ENCODE measurements at regions not wholly inside any gene's neighbourhood (a gene's known extent, or its start where the extent isn't known, plus 50 kb on each side); places are given as distances from the start of the nearest gene placed in this dataset.
"Not testable (repeated sequence)": the region's sequence is repeated elsewhere in the genome, so short reads cannot be mapped to it uniquely, and the experiment has no call there.

DNA sequence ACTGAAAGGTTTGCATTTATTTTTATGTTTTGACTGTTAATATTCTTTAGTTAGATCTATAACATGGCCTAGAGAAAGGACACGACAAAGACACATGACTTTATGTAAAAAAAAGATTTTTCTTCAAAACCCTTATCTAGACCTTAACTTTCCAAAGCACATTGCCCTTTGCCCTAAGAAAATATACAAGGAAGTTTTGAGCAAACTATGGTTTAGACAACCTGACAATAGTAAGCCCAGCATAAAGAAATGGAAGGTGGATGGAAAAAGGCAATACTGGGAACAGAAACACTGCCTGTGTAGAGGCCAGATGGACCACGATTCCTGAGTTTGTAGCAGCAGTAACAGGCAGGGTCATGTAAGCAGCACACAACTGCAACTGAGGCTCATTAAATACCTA lies 724.0 kb downstream of the GALC start:
- no peaks in the 10 kb centered on the region; the same call in 1 of the 2 replicates for H3K9me3 ChIP-seq (ENCODE audit: control insufficient read depth, insufficient read depth, low read length)
- no peaks in the 10 kb centered on the region for H3K4me1 ChIP-seq (ENCODE audit: insufficient read depth, low read length)
- H3K9ac ChIP-seq (ENCODE audit: low read depth, low read length), result no peak overlapping the region
- H3K36me3 ChIP-seq (ENCODE audit: insufficient read depth, low read length), result no peaks in the 10 kb centered on the region

DNA sequence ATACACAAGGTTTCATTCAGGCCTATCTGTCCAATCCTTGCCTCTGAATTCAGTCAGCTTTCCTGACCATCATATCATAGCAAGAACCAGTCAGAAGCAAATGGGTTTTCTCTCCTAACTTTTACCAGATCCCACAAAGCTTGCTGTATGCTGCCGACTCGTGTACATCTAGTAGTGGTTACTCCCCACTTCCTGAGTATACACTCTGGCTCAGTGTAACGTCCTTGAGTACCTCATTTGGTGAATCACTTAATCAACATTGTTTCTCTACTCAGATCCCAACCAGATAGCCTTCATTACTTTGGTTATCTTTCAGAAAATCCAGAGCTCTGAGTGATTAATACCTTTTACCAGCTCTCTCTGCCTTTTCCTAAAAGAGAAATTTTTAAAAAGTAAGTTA lies 728.2 kb downstream of the GALC start:
- H3K36me3 ChIP-seq (ENCODE audit: insufficient read depth, low read length), result no peaks in the 10 kb centered on the region
- no peaks in the 10 kb centered on the region for H3K4me1 ChIP-seq (ENCODE audit: insufficient read depth, low read length)
- H3K9ac ChIP-seq (ENCODE audit: low read depth, low read length), result no peak overlapping the region
- H3K9me3 ChIP-seq (ENCODE audit: control insufficient read depth, insufficient read depth, low read length), result no peaks in the 10 kb centered on the region

DNA sequence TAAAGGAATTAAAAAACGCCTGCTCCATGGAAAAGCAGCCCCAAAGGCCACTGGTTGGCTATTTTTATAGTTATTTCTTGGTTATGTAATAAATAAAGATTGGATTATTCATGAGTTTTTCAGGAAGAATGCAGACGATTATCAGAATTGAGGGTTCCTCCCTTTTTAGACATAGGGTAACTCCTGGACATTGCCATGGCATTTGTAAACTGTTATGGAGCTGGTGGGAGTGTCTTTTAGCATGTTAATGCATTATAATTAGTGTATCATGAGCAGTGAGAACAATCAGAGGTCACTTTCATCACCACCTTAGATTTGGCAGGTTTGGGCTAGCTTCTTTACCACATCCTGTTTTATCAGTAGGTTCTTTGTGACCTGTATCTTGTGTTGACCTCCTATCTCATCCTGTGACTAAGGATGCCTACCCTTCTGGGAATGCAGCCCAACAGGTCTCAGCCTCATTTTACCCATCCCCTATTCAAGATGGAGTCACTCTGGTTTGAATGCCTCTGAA lies 728.7 kb downstream of the GALC start:
- no peaks in the 10 kb centered on the region for H3K9me3 ChIP-seq (ENCODE audit: control insufficient read depth, insufficient read depth, low read length)
- no peaks in the 10 kb centered on the region for H3K4me1 ChIP-seq (ENCODE audit: insufficient read depth, low read length)
- H3K36me3 ChIP-seq (ENCODE audit: insufficient read depth, low read length), result no peaks in the 10 kb centered on the region
- no peak overlapping the region for H3K9ac ChIP-seq (ENCODE audit: low read depth, low read length)

DNA sequence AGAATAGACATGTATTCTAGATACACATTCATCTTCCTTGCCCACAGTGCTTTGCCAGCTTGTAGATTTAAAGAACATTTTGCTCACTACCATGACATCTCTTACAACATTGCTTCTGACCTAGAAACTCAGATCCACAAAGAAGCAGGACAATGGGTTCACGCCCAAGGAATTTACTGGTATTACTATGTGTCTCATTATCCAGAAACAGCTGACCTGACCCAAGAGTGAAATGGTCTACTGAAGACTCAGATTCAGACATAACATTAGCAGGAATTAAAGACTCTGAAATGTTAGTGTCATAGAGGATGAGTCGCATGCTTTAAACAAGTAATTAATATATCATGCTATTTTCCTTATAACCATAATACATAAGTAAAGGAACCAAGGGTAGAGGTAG lies 731.4 kb downstream of the GALC start:
- Histone ChIP-seq H3K9ac (ENCODE audit: low read depth, low read length) (no peak overlapping the region), H3K36me3 (ENCODE audit: insufficient read depth, low read length) (no peaks in the 10 kb centered on the region), H3K9me3 (ENCODE audit: control insufficient read depth, insufficient read depth, low read length) (peaks cover 5% of the 10 kb centered on the region; the same call in 1 of the 2 replicates), H3K4me1 (ENCODE audit: insufficient read depth, low read length) (no peaks in the 10 kb centered on the region)

- no peak overlapping the region for H3K9ac ChIP-seq (ENCODE audit: low read depth, low read length)
- H3K9me3 ChIP-seq (ENCODE audit: control insufficient read depth, insufficient read depth, low read length), result peaks cover 5% of the 10 kb centered on the region; the same call in 1 of the 2 replicates
- H3K36me3 ChIP-seq (ENCODE audit: insufficient read depth, low read length), result no peaks in the 10 kb centered on the region
- H3K4me1 ChIP-seq (ENCODE audit: insufficient read depth, low read length), result no peaks in the 10 kb centered on the region
Observed at GRCh38 chr14:87260460-87260859, 732.5 kb downstream of the GALC start.

DNA sequence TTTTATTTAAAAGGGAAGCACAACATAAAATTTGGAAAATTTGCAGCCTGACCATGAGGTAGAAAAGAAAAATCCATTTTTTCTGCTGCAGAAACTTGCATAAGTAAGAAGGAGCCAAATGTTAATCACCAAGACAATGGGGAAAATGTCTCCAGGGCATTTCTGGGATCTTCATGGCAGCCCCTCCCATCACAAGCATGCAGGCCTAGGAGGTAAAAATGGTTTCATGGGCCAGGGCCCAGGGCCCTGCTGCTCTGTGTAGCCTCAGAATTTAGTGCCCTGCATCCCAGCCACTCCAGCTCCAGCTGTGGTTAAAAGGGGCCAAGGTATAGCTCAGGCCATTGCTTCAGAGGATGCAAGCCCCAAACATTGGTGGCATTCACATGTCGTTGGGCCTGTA lies 735.6 kb downstream of the GALC start:
- peaks cover 5% of the 10 kb centered on the region; the same call in 1 of the 2 replicates for H3K9me3 ChIP-seq (ENCODE audit: control insufficient read depth, insufficient read depth, low read length)
- peaks cover 13% of the 10 kb centered on the region; the same call in 1 of the 2 replicates for H3K4me1 ChIP-seq (ENCODE audit: insufficient read depth, low read length)
- H3K36me3 ChIP-seq (ENCODE audit: insufficient read depth, low read length), result no peaks in the 10 kb centered on the region
- H3K9ac ChIP-seq (ENCODE audit: low read depth, low read length), result no peak overlapping the region

- H3K36me3 ChIP-seq (ENCODE audit: insufficient read depth, low read length), result no peaks in the 10 kb centered on the region
- peaks cover 13% of the 10 kb centered on the region; the same call in 1 of the 2 replicates for H3K4me1 ChIP-seq (ENCODE audit: insufficient read depth, low read length)
- peaks cover 5% of the 10 kb centered on the region; the same call in 1 of the 2 replicates for H3K9me3 ChIP-seq (ENCODE audit: control insufficient read depth, insufficient read depth, low read length)
- no peak overlapping the region for H3K9ac ChIP-seq (ENCODE audit: low read depth, low read length)
Observed at GRCh38 chr14:87255058-87255457, 737.9 kb downstream of the GALC start.

DNA sequence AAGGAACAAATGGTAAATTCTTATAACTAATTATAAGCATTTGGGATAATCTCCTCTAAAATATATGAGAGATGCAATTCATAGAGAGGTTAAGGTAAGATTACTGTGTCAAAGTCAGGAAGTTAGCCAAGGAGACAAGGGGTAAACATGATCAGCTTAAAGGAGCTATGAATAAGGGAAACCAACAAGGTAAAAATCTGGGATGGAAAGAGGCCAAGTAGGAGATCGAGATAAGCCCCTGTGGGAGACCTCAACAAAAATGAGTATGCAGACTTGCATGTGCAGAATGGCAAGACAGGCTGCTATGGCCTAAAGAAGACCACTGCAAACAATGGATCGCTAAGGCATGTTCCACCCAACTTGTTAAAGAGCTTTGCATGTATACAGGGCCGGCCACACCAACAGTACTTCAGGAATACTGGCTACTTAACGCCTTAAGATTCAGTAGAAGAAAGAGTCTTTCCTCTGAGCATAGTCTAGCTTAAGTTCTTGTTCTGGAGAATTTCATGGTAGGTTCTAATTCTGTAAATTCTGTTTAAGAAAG lies 738.6 kb downstream of the GALC start:
- H3K36me3 ChIP-seq (ENCODE audit: insufficient read depth, low read length), result no peaks in the 10 kb centered on the region
- H3K4me1 ChIP-seq (ENCODE audit: insufficient read depth, low read length), result peaks cover 13% of the 10 kb centered on the region; the same call in 1 of the 2 replicates
- peaks cover 5% of the 10 kb centered on the region; the same call in 1 of the 2 replicates for H3K9me3 ChIP-seq (ENCODE audit: control insufficient read depth, insufficient read depth, low read length)
- H3K9ac ChIP-seq (ENCODE audit: low read depth, low read length), result no peak overlapping the region

DNA sequence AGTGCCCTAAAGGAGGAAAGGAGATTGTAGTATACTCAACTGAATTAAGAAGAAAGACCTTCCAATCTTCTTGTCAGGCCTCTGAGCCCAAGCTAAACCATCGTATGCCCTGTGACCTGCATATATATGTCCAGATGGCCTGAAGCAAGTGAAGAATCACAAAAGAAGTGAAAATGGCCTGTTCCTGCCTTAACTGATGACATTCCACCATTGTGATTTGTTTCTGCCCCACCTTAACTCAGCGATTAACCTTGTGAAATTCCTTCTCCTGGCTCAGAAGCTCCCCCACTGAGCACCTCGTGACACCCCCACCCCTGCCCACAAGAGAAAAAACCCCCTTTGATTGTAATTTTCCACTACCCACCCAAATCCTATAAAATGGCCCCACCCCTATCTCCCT lies 739.2 kb downstream of the GALC start:
- peaks cover 13% of the 10 kb centered on the region; the same call in 1 of the 2 replicates for H3K4me1 ChIP-seq (ENCODE audit: insufficient read depth, low read length)
- H3K9ac ChIP-seq (ENCODE audit: low read depth, low read length); H3K36me3 ChIP-seq (ENCODE audit: insufficient read depth, low read length); H3K9me3 ChIP-seq (ENCODE audit: control insufficient read depth, insufficient read depth, low read length): not testable (repeated sequence)

GRCh38 chr14:87252103-87252502 lies 740.9 kb downstream of the GALC start:
- Histone ChIP-seq H3K9ac (ENCODE audit: low read depth, low read length) (no peak overlapping the region), H3K9me3 (ENCODE audit: control insufficient read depth, insufficient read depth, low read length) (no peaks in the 10 kb centered on the region), H3K36me3 (ENCODE audit: insufficient read depth, low read length) (no peaks in the 10 kb centered on the region), H3K4me1 (ENCODE audit: insufficient read depth, low read length) (peaks cover 13% of the 10 kb centered on the region; the same call in 1 of the 2 replicates)

- Histone ChIP-seq H3K9me3 (ENCODE audit: control insufficient read depth, insufficient read depth, low read length) (0 out of 2 replicates have a peak, but pooled peaks cover 4% of the 10 kb centered on the region), H3K4me1 (ENCODE audit: insufficient read depth, low read length) (peaks cover 13% of the 10 kb centered on the region; the same call in 1 of the 2 replicates), H3K9ac (ENCODE audit: low read depth, low read length) (no peak overlapping the region), H3K36me3 (ENCODE audit: insufficient read depth, low read length) (no peaks in the 10 kb centered on the region)
Observed at GRCh38 chr14:87251011-87251410, 742.0 kb downstream of the GALC start.

GRCh38 chr14:87241018-87241768 lies 751.8 kb downstream of the GALC start:
- Histone ChIP-seq H3K9me3 (ENCODE audit: control insufficient read depth, insufficient read depth, low read length) (no peaks in the 10 kb centered on the region), H3K9ac (ENCODE audit: low read depth, low read length) (no peak overlapping the region; the same call in 1 of the 2 replicates), H3K36me3 (ENCODE audit: insufficient read depth, low read length) (no peaks in the 10 kb centered on the region)

GRCh38 chr14:87240319-87240718 lies 752.7 kb downstream of the GALC start:
- H3K36me3 ChIP-seq (ENCODE audit: insufficient read depth, low read length); H3K9me3 ChIP-seq (ENCODE audit: control insufficient read depth, insufficient read depth, low read length): not testable (repeated sequence)
- Histone ChIP-seq H3K4me1 (ENCODE audit: insufficient read depth, low read length) (peaks cover 12% of the 10 kb centered on the region; the same call in 1 of the 2 replicates), H3K9ac (ENCODE audit: low read depth, low read length) (peak overlapping the region; percentile 24; the same call in 1 of the 2 replicates)

More at GRCh38 chr14:87241018-87241768, 751.8 kb downstream of the GALC start:
- peaks cover 12% of the 10 kb centered on the region; the same call in 1 of the 2 replicates for H3K4me1 ChIP-seq (ENCODE audit: insufficient read depth, low read length)

DNA sequence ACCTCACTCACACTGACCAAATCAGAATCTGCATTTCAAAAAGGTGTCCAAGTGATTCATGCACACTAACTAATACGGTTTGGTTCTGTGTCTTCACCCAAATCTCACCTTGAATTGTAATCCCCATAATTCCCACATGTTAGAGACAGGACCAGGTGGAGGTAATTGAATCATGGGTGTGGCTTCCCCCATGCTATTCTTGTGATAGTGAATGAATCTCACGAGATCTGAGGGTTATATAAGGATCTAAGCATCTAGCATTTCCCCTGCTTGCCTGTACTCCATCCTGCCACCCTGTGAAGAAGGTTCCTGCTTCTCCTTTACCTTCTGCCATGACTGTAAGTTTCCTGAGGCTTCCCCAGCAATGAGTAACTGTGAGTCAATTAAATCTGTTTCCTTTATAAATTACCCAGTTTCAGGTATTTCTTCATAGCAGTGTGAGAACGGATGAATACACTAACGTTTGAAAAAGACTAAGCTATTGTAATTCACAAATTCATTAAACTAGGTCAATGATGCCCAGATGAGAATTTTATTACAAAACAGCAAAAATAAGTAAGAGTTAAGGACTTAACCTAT lies 759.1 kb downstream of the GALC start:
- peaks cover 6% of the 10 kb centered on the region for H3K9me3 ChIP-seq (ENCODE audit: control insufficient read depth, insufficient read depth, low read length)
- peaks cover 8% of the 10 kb centered on the region; the same call in 1 of the 2 replicates for H3K4me1 ChIP-seq (ENCODE audit: insufficient read depth, low read length)
- no peak overlapping the region for H3K9ac ChIP-seq (ENCODE audit: low read depth, low read length)
- no peaks in the 10 kb centered on the region for H3K36me3 ChIP-seq (ENCODE audit: insufficient read depth, low read length)

Measured in ES-I3 (cell line).